ENCODE measurements at regions not wholly inside any gene's neighbourhood (a gene's known extent, or its start where the extent isn't known, plus 50 kb on each side); places are given as distances from the start of the nearest gene placed in this dataset.

DNA sequence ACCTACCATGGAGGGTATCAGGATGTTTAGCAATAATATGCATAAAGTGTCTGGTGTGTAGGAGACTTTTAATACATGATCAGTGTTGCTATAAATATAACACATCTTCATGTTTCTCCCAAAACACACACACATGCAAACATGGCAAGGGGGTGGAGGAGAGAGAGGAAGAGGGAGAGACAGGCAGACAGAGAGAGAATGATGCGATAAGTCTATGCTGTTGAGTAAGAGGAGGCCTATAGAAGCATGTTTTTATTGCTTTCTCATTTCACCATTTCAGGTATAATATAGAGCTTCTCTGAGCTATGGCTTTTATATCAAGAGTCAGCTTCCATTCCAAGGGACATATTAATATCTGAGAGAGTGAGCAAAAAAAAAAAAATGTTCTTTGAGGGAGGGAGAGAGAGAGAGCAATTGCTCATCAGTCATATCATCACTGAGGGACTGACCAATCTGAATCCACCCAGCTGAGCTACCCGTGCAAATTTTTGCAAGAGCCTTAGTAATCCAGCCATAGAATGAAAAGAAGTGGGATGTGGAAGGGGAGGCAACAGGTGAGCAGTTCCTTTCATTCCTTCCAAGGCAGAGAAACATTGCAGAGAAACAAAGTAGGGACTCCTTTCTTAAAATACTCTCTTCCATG is 54.8 kb upstream of the RASSF8 start:
- ATAC-seq, result no peak
- Mint-ChIP-seq H3K4me3 (no peak overlapping the region), H3K36me3 (no peaks in the 10 kb centered on the region; the same call in 1 of the 2 replicates), H3K27me3 (ENCODE audit: low read depth) (no peaks in the 10 kb centered on the region), H3K4me1 (no peaks in the 10 kb centered on the region), H3K27ac (no peak overlapping the region), H3K9me3 (peaks cover 13% of the 10 kb centered on the region)
- ChIA-PET POLR2A (interaction anchor here (0.6 kb wide), 1 partner anchor 67 kb away, joined by 3 read pairs; no protein-coding TSS in a partner anchor), CTCF (no interaction called here)
- DNase-seq (ENCODE audit: low spot score), result no peak
- TF ChIP-seq NFATC4 (CRISPR knock-in tag; IDR thresholded peaks at IDR 0.05) (no peak), SMAD4 (CRISPR knock-in tag; IDR thresholded peaks at IDR 0.05) (no peak), ZNF232 (CRISPR knock-in tag; IDR thresholded peaks at IDR 0.05) (no peak), CREM (CRISPR knock-in tag; IDR thresholded peaks at IDR 0.05) (no peak), ZNF263 (CRISPR knock-in tag; IDR thresholded peaks at IDR 0.05; ENCODE audit: low read depth) (no peak), ESRRA (CRISPR knock-in tag; IDR thresholded peaks at IDR 0.05; ENCODE audit: borderline replicate concordance) (no peak), TP53 (CRISPR knock-in tag; IDR thresholded peaks at IDR 0.05) (no peak), ZNF219 (CRISPR knock-in tag; IDR thresholded peaks at IDR 0.05; ENCODE audit: borderline replicate concordance) (no peak), ZNF396 (CRISPR knock-in tag; IDR thresholded peaks at IDR 0.05; ENCODE audit: borderline replicate concordance) (no peak), ZNF317 (CRISPR knock-in tag; IDR thresholded peaks at IDR 0.05; ENCODE audit: borderline replicate concordance, low read depth) (no peak)
- TF ChIP-seq, protein P1, sequence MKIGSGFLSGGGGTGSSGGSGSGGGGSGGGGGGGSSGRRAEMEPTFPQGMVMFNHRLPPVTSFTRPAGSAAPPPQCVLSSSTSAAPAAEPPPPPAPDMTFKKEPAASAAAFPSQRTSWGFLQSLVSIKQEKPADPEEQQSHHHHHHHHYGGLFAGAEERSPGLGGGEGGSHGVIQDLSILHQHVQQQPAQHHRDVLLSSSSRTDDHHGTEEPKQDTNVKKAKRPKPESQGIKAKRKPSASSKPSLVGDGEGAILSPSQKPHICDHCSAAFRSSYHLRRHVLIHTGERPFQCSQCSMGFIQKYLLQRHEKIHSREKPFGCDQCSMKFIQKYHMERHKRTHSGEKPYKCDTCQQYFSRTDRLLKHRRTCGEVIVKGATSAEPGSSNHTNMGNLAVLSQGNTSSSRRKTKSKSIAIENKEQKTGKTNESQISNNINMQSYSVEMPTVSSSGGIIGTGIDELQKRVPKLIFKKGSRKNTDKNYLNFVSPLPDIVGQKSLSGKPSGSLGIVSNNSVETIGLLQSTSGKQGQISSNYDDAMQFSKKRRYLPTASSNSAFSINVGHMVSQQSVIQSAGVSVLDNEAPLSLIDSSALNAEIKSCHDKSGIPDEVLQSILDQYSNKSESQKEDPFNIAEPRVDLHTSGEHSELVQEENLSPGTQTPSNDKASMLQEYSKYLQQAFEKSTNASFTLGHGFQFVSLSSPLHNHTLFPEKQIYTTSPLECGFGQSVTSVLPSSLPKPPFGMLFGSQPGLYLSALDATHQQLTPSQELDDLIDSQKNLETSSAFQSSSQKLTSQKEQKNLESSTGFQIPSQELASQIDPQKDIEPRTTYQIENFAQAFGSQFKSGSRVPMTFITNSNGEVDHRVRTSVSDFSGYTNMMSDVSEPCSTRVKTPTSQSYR (CRISPR knock-in tag; IDR thresholded peaks at IDR 0.05), result no peak
- TF ChIP-seq, protein P2, sequence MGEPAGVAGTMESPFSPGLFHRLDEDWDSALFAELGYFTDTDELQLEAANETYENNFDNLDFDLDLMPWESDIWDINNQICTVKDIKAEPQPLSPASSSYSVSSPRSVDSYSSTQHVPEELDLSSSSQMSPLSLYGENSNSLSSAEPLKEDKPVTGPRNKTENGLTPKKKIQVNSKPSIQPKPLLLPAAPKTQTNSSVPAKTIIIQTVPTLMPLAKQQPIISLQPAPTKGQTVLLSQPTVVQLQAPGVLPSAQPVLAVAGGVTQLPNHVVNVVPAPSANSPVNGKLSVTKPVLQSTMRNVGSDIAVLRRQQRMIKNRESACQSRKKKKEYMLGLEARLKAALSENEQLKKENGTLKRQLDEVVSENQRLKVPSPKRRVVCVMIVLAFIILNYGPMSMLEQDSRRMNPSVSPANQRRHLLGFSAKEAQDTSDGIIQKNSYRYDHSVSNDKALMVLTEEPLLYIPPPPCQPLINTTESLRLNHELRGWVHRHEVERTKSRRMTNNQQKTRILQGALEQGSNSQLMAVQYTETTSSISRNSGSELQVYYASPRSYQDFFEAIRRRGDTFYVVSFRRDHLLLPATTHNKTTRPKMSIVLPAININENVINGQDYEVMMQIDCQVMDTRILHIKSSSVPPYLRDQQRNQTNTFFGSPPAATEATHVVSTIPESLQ (CRISPR knock-in tag; IDR thresholded peaks at IDR 0.05), result no peak
- TF ChIP-seq, protein P3, sequence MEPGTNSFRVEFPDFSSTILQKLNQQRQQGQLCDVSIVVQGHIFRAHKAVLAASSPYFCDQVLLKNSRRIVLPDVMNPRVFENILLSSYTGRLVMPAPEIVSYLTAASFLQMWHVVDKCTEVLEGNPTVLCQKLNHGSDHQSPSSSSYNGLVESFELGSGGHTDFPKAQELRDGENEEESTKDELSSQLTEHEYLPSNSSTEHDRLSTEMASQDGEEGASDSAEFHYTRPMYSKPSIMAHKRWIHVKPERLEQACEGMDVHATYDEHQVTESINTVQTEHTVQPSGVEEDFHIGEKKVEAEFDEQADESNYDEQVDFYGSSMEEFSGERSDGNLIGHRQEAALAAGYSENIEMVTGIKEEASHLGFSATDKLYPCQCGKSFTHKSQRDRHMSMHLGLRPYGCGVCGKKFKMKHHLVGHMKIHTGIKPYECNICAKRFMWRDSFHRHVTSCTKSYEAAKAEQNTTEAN (CRISPR knock-in tag; IDR thresholded peaks at IDR 0.05), result no peak
- TF ChIP-seq, protein P4, sequence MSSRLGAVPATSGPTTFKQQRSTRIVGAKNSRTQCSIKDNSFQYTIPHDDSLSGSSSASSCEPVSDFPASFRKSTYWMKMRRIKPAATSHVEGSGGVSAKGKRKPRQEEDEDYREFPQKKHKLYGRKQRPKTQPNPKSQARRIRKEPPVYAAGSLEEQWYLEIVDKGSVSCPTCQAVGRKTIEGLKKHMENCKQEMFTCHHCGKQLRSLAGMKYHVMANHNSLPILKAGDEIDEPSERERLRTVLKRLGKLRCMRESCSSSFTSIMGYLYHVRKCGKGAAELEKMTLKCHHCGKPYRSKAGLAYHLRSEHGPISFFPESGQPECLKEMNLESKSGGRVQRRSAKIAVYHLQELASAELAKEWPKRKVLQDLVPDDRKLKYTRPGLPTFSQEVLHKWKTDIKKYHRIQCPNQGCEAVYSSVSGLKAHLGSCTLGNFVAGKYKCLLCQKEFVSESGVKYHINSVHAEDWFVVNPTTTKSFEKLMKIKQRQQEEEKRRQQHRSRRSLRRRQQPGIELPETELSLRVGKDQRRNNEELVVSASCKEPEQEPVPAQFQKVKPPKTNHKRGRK (CRISPR knock-in tag; IDR thresholded peaks at IDR 0.05; ENCODE audit: borderline replicate concordance), result no peak
- TF ChIP-seq, protein P5, sequence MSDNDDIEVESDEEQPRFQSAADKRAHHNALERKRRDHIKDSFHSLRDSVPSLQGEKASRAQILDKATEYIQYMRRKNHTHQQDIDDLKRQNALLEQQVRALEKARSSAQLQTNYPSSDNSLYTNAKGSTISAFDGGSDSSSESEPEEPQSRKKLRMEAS (CRISPR knock-in tag; IDR thresholded peaks at IDR 0.05), result no peak
- TF ChIP-seq, protein P6, sequence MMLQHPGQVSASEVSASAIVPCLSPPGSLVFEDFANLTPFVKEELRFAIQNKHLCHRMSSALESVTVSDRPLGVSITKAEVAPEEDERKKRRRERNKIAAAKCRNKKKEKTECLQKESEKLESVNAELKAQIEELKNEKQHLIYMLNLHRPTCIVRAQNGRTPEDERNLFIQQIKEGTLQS (CRISPR knock-in tag; conservative IDR thresholded peaks at IDR 0.05), result no peak

DNA sequence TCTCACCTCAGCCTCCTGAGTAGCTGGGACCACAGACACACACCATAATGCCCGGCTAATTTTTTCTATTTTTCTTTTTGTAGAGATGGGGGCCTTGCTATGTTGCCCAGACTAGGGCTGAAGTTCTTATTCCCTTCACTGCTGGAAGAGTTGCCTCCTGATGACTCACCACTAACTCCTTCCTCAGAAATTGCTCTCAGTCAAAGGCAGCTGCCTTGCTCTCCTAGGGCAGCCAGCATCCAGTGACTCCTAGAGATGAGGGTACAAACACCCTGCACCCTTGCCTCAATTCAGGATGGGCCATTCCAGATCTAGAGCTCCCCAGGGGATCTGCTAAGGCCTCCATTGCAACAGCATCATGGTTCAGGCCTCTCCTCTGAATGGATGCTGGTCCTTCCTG is 54.0 kb upstream of the RASSF8 start:
- H3K27ac Mint-ChIP-seq, result no peak overlapping the region
- H3K4me1 Mint-ChIP-seq, result no peaks in the 10 kb centered on the region
- ATAC-seq, result no peak
- H3K4me3 Mint-ChIP-seq, result no peak overlapping the region
- H3K27me3 Mint-ChIP-seq (ENCODE audit: low read depth), result no peaks in the 10 kb centered on the region
- no peaks in the 10 kb centered on the region for H3K36me3 Mint-ChIP-seq
- CTCF ChIA-PET, result no interaction called here
- peaks cover 6% of the 10 kb centered on the region for H3K9me3 Mint-ChIP-seq
- POLR2A ChIA-PET, result no interaction called here
- no peak for DNase-seq (ENCODE audit: low spot score)
- TF ChIP-seq GRHL2 (CRISPR knock-in tag; IDR thresholded peaks at IDR 0.05; ENCODE audit: insufficient replicate concordance, severe bottlenecking) (no peak), TEAD1 (CRISPR knock-in tag; IDR thresholded peaks at IDR 0.05) (no peak), OVOL2 (CRISPR knock-in tag; IDR thresholded peaks at IDR 0.05; ENCODE audit: borderline replicate concordance) (no peak), TEAD4 (CRISPR knock-in tag; IDR thresholded peaks at IDR 0.05) (no peak), ZNF671 (CRISPR knock-in tag; IDR thresholded peaks at IDR 0.05) (no peak), JAZF1 (CRISPR knock-in tag; IDR thresholded peaks at IDR 0.05) (no peak), TCF7 (CRISPR knock-in tag; IDR thresholded peaks at IDR 0.05; ENCODE audit: low read depth) (no peak)
- TF ChIP-seq, protein P7, sequence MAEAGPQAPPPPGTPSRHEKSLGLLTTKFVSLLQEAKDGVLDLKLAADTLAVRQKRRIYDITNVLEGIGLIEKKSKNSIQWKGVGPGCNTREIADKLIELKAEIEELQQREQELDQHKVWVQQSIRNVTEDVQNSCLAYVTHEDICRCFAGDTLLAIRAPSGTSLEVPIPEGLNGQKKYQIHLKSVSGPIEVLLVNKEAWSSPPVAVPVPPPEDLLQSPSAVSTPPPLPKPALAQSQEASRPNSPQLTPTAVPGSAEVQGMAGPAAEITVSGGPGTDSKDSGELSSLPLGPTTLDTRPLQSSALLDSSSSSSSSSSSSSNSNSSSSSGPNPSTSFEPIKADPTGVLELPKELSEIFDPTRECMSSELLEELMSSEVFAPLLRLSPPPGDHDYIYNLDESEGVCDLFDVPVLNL (CRISPR knock-in tag; IDR thresholded peaks at IDR 0.05; ENCODE audit: borderline replicate concordance, low read depth), result no peak
- TF ChIP-seq, protein P3 (CRISPR knock-in tag; IDR thresholded peaks at IDR 0.05), result no peak
